GM19455 (cell line): ENCODE measurements at regions not wholly inside any gene's neighbourhood (a gene's known extent, or its start where the extent isn't known, plus 50 kb on each side); places are given as distances from the start of the nearest gene placed in this dataset.
A peak's percentile ranks its signal among the peaks of the same experiment; 100 is the strongest.

Source experiments
- ATAC-seq: cut with Tn5 transposase; IDR thresholded peaks from one replicate; pipeline ENCODE4 v1.9.1; 2021; ENCODE audit not compliant: unreplicated experiment

DNA sequence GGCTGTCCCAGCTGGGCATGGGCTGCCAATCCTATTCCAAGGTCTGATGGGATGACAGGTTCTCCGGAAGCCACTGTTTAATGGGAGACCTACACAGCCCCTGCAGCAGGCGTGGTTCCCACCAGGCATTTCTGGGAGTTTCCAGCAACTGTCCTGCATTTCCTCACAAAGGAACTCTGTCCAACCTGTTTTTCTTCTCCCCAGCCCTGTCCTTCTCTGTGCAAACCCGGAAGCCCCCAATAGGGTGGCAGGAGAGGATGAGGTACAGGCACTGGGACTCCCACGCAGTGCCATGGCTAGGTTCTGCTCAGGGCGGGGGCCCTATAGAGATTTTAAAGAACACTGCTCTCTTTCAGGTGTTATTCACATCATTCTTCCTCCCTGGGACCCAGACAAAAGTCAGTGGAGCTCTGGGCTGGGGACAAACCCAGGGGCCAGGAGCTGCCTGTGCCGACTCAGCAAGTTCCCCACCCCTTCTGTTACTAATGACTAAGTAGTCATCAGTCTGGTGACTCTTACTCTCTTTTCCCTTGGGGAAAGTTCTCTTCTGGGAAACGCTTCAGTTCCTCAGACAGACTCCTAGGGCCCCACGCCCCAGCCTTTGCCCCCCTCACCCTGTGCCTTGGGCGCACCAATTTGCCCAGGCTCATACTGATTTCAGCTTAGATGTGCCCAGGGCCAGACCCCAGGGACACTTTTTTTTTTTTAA lies 97.7 kb downstream of the CD47 start:
- ATAC-seq = no peak

DNA sequence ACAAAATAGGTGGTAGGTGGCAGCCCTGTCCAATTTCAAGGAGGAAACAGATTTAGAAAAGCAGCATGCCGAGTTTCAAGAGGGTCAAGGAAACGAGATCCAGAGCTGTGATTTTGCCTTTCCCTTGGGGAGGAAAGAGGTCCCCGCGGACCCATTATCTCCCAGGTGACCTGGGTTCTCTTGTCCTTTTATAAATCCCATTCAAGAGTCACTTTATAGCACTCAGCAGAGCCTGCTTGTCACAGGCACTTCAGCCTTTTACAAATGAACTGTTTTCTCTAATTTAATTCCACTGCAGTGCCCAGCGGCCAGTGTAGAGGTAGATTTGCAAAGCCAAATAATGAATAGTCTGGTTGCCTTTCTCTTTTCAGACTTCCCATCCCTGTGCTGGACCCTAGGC lies 99.9 kb downstream of the CD47 start:
- ATAC-seq = no peak

DNA sequence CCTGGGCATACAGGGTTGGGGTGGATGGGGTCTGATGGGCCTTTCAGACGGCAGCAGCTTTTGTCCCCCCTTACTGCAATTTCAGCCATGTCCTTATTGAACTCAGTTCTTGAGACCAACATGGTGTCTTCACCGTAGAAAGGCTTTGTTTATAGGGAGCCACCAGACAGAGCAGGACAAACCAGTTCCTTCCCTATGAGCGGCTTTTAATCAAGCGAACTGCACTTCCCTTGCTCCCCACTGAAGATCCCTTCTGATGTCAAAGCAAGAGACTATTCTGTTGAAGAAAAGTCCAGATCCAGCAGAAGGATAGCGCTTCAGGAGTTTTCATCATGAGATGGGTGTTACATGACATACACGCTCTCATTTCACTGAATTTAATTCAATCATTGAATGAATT lies 100.4 kb downstream of the CD47 start:
- no peak for ATAC-seq

DNA sequence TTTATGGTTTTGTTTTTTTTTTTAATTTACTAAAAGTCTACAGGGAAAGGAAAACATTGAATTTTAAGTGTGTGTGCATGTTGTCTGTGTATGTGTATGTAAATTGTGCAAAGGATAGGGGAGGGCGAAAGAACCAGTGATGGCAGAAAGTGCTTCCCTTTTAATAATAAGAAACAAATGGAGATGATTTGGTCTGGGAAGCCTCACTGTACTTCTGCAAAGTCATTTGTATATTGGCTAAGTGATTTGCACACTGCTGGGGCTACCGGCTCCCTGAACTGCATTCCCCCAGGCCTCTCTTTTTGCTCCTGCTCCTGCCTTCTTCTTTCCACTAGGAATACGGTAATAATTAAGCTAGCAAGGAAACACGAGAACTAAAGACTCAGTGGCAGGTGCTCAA lies 101.2 kb downstream of the CD47 start:
- ATAC-seq = no peak

DNA sequence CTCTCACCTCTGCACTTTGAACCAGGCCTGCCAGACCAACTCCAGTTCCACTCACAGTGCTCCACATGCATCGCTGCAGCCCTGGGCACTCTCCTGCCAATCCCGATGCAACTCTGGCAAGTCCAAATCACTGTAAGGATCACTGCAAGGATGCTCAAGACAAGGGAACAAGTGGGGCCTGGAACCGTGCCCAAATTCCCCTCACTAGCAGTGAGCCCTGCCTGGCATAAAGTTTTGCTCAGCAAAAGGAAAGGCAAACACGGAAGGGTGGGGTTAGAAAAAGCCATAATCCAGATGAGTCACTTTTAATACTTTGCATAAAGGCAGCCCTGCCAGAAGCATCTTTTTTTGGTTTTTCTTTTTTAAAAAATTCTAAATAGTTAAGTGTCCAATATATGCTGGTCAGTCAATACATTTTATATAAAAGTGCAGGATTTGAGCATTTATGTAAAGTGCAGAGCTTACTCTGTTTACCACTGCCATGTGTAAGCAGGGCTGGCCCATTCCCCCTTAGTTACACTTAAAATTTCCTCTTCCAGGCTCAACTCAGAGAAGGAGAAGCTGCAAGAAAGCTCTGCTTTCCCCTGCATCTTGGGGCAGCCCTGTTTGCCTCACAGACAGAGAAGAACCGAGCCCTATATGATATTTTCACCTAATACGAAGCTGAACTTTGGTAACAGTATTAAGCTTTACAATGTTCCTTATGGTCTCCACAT lies 102.2 kb downstream of the CD47 start:
- ATAC-seq = no peak

DNA sequence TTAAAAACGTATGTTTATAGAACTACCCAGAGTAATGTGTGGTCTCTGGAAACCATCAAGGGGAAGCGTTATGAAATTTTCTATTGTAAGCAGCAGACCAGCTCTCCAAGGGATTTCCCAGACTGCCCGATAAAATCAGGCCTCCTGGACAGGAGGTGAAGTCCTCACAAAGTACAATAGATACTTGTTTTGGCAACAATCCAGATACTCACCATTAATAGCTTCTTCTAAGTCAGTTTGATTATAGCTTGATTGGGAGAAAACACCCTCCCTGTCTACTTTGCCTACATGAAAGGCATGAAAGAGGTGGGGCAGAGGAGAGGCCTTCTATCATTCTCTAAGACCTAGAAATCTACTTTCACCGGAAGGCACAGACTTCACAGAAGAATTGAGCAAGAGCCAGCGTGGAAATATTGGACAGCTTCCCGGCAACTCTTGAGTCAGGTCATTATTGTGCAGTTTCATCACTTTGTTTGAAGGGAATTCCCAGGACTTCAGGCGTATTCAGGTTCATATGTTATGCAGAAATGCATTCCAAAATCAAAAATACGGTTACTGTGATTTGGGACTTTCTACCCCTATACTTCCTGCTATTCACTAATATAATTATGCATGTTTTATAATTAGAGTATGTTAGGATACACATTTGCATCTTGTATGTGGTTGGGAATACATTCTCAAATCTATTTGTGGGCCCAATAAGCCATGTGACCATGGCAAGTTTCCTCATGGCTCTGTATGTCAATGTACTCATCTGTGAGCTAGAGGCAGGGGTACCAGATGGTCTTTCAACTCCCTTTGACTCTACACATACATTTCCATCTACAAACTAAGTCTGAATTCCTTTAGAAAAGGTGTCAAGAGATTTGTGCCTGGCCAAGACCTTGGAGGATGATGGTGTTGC lies 103.5 kb downstream of the CD47 start:
- ATAC-seq = no peak

DNA sequence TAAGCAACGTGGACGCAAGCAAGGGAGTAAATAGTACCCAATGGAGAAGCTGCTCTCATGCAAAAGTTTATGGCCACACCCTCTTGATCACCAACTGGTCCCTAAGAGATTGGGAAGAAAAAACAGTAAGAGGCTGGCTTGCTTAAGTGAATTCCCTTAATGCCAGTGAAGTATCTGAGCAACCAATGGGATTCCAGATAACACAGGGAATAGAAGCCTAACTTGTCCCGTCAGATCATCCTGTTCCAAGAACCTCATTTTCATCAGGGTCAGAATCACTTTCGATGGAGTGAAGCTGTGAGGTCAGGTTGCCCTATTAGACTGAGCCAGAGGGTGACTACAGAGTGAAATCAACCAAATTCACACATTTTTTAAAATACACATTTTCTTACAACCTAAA lies 104.3 kb downstream of the CD47 start:
- ATAC-seq = no peak

DNA sequence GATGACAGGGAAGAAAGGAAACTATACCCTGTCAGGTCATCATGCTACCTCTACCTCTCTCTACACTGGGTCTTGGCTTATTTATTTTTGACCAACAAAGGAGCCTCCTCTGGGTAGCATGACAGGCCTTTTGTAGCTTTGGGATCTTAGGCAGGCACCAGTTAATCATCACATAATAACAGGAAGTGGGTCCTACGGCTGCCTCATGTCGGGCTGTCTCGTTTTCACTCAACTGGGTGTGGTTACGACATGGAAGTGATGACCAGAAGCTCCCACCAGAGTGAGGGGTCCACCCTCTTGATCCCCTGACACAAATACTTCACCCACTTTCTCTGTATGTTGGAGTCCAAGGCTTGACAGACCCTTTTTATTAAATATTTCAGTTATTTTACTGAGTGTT lies 105.3 kb downstream of the CD47 start:
- ATAC-seq = peak; percentile 84

DNA sequence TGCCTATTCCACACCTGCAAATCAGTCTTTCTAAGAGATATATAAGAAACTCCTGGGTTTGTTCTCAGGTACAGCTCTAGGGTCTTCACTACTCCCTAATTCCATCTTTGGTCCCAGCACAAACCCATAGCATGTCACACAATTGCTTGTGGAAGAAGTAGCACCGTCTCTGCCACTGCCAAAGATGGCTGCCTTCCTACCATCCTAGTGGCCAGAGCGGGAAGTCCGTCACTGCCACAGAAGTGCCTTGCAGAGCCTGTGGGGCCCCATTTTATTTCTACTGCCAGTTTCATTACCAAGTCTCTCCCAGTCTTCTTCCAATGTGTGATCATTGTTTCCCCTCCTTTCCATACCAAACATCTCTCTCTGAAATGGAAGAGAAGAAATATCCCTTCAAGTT lies 107.6 kb downstream of the CD47 start:
- no peak for ATAC-seq

DNA sequence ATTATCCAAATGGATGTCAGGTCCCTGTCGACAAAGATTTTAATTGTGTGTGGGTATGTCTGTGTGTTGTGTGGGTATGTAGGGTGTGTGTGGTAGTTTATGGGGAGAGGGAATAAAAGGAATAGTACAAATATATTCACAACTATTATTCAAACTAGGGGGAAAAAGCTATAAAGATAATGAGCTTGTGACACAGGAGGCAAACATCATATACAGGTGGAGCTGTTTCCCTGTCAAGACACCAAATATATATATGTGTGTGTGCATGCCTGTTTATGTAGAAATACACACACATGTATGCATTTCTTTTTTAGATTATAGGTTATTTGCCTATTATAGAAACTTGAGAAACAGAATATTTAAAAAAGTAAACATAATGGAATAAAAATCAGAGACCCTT lies 108.7 kb downstream of the CD47 start:
- ATAC-seq = no peak

DNA sequence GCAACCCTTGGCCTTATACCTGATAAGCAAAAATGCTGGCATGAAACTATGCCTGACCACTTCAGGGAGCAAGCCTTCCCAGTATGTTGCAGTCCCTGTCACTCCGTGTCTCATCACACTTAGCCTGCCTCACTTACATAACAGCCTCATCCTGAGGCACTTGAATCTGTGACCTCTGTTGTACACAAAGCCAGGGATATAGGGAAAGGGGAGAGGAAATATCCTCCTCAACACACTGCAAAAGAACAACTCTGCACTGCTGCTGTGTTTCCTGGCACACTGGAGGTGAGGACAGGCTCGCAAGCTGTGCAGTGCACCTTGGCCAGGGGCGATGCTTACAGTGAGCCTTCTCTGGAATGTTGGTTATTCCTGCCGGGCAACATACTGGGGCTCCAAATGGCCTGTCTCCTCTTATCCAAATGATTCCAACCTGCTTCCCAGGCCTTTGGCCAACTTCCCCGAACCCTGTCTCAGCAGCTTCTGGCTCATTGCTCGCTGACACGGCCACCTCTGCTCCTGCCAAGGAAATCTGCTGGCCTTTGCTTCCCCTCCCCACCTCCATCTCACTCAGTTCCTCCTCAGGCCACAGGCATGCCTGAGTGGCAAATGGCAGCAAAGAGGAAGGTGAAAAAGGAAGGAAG lies 109.2 kb downstream of the CD47 start:
- ATAC-seq = no peak

DNA sequence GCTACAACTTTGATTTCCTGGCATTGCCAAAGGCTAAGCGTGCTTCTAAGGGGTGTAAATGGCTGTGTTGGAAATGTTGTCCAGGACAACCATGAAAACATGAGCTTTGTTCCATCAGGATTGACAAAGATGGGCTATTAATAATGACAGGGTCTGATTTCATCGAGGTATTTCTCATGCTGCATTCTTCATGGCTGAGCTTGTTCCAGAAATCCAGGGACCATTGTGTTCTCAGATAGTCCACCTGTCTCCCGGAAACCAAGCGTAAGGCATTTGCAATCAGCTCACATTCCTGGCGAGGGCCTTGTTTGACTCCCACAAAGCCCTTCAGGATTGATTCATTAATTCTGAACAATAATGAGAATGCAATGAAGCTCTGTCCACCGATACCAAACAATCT lies 111.3 kb downstream of the CD47 start:
- ATAC-seq = no peak

DNA sequence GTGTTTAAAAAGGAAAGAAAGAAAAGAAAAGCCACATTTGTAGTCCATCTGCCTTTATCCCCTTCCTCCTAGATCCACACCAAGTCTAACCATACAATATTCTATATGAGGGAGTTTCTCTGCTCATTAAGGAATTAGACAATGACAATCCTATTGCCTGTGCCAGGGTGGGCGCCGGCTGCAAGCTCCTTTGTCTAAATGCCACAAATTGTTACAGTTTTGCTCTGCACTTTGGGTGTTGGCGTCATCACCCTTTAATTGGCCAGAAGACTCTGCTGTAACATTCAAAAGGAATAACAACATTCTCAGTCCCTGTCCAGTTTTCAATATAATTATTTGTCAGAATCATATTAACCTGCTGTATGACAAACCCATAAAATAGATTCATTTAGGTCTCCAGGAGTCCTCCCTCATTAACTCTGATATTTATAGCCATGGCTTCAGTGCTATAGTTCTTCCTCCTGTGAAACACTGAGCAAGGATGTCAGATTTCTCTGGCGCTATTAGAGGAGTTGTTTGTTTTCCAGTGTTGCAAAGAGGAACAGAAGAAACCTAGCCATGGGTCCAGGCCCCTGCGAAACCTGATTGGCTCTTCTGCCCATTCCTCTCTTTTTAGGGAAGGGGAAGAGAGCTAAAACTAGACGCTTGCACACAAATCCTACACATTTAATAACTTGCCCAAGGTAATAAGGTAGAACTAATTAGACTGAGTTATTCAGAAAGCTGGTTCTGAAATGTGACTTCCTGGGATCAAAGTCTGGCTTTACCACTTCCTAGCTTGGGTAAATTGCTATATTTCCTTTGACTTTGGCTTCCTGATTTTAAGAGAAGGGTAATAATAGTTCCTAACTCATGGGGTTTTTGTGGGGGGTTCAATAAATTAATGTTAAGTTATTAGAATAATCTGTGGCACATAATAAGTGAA lies 112.4 kb downstream of the CD47 start:
- ATAC-seq = no peak

DNA sequence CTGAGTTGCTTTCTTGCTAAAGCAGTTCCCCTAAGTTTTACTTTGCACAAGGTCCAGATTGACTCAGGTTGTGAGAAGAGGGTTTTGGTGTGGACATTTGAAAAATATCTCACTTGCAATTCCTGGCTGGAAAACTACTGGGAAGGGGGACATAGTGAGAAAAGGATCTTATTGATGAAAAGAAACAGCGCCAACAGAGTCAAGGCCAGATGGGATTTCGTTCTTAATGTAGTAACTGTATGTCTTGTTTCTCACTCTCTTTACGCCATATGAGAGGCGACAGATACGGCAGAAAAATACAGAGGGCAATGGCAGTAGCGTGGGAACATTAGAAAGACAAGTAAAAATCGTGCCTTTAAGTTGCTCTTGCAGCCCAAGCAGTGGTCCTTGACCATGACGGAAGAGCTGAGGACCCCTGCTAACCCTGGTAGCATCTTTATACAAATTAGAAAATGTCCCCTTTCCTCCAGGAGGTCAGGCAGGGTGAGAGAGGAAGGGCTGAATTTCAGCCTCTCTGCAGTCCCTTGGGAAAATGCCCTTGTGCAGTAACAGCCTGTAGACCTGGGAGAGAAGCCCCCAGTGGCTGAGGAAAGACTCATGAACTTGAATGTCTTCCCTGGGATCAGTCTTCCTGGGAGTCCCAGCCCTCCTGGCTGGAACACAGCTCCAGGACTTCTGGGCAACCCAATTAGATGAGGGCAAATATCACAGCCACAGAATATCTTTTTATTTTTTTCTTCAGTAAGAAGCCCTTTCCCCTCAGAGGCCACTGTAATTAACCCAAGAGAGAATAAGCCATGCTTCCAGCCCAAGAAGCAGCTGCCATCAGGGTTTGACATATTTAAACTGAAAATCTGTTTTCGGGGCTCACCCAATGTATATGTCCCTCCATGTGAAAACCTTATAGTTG lies 113.4 kb downstream of the CD47 start:
- ATAC-seq = no peak

DNA sequence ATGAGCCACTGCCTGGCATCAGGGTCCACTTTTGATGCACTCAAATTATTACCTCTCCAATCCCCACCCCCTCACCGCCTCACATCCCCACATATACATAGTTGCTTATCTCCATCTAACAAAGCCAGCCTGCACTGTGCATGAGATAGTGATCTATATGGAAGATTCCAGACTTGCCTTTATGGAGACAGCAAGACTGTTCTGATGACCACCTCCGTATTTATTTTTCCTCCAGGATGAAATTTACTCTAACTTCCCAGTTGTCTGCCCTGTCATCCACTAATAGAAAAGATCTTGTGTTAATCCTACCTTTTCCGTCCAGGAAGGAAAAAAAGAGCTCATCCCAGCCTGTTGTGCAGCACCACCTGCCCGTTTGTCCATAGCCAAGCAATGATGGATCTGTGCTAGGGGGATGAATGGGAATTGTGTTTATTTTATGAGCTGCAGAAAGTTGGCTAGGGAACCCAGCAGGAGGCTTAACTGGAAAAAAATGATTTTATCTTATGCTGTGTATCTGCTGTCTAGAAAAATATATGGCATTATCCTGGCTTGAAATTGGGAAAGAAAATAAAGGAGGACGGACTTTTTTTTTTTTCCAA lies 114.5 kb downstream of the CD47 start:
- no peak for ATAC-seq

DNA sequence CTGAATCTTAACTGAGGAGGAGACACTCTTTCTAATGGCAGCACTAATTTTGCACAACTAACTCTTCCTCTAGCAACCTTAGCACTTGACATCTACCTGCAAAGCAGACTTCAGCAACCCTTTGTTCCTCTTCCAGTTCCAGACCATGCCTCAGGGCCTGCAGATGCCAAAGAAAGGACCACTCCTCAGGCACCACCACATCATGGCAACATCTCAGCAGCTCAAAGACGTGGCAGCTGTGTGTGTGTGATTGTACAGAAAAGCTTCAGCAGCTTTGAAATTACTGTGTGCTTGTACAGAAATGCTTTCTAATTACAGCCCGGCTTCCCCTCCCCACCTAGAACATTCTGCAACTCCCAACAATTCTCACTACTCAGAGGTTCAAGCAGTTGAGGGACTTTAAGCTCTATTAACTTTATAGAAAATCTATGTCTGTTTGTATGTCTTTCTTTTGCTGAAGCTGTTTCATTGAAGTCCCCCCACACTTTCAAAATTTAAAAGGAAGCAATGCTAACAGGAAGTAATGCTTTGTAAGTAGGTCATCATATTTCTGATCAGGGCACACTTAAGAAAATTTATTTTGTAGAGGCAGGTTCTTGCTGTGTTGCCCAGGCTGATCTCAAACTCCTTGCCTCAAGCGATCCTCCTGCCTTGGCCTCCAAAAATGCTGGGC lies 115.2 kb downstream of the CD47 start:
- no peak for ATAC-seq

DNA sequence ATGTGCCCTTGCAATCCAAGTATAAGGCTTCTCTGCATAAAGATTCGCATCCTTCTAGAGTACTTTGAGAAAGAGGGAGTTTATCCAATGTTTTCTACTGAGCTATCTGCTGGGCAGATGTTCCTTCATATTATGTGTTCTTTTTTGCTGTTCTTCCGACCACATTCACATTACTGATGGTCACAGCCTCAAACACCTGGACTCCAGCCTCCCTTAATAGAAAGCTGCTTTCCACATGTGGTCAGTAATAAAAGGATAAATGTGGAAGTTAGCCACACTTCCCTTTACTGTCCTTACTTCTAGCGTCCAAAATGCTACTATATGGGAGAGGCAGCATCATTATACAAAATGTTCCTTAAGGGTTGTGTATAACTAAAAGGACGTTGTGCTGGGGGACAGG lies 116.9 kb downstream of the CD47 start:
- no peak for ATAC-seq

DNA sequence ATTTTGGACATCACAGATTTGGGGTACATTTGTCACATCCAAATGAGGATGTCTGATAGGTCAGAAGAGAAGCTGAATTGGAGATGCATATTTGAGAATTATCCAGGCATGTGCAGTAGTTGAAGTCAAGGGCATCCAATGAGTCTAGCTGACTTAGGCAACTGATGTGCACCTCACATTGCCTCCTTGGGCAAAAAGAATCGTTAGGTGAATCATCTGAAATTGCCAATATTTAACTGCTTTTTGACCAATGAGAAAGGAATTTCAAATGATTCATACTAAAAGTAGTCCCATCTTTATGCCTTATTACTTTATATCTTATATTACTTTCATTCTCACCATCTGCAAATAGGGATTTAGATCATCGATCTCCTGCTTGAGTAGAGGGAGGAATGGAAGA lies 117.7 kb downstream of the CD47 start:
- ATAC-seq = no peak
